HEK293 (cell line): ENCODE measurements at regions not wholly inside any gene's neighbourhood (a gene's known extent, or its start where the extent isn't known, plus 50 kb on each side); places are given as distances from the start of the nearest gene placed in this dataset.

Experiments used
- CTCF ChIA-PET: fragments of 350-600 bp; formaldehyde crosslinking; extraction: SDS; loops from one replicate; lab custom pipeline; 2021; ENCODE audit warnings: antibody characterized with exemption; lab: Yijun Ruan, JAX
- POLR2A ChIA-PET: fragments of 300-600 bp; formaldehyde crosslinking; extraction: SDS; loops from one replicate; lab custom pipeline; 2020; ENCODE audit warnings: antibody characterized with exemption, inconsistent platforms; lab: Yijun Ruan, JAX
- H3K27ac ChIP-seq: fragments of 200-500 bp; sonication (Bioruptor generic); 2 replicates; pipeline ENCODE4 v1.5.1; 2014; ENCODE audit warnings: low read depth, low read length, control low read depth, inconsistent platforms; ENCODE audit errors: extremely low read depth
- H3K36me3 ChIP-seq, 2 experiments: fragments of 200-500 bp in 1 of 2; sonication (Bioruptor generic) in 1 of 2; 1 replicate in 1 of 2; 2 replicates in 1 of 2; pipeline ENCODE4 v1.5.1; 2014 to 2017; ENCODE audit warnings: inconsistent platforms in 2 of 2, low read length in 2 of 2; ENCODE audit not compliant: control insufficient read depth in 2 of 2, insufficient read depth in 1 of 2
- H3K4me1 ChIP-seq: fragments of 200-500 bp; sonication (Bioruptor generic); 2 replicates; pipeline ENCODE4 v1.5.1; 2014; ENCODE audit warnings: mild to moderate bottlenecking, low read length, inconsistent platforms; ENCODE audit not compliant: control insufficient read depth, insufficient read depth
- H3K4me3 ChIP-seq: 2 replicates; pipeline ENCODE4 v1.5.1; 2011; ENCODE audit warnings: low read depth, mild to moderate bottlenecking, control low read depth, low read length, moderate library complexity
- H3K9me3 ChIP-seq: fragments of 200-500 bp; sonication (Bioruptor generic); 2 replicates; pipeline ENCODE4 v1.5.1; 2014; ENCODE audit warnings: low read depth, low read length, inconsistent platforms; ENCODE audit not compliant: control insufficient read depth, insufficient read depth
- FEZF1 ChIP-seq: fragments of 450-650 bp; formaldehyde crosslinking; IDR thresholded peaks from 2 replicates; pipeline ENCODE4 v1.5.1; 2016; ENCODE audit warnings: missing biosample characterization, missing genetic modification characterization
- KLF16 ChIP-seq: fragments of 450-650 bp; formaldehyde crosslinking; IDR thresholded peaks from 2 replicates; pipeline ENCODE4 v1.5.1; 2017; ENCODE audit warnings: missing biosample characterization, missing genetic modification characterization
- PRDM4 ChIP-seq: fragments of 450-650 bp; formaldehyde crosslinking; IDR thresholded peaks from 2 replicates; pipeline ENCODE4 v1.5.1; 2017; ENCODE audit warnings: missing biosample characterization, missing genetic modification characterization
- SP3 ChIP-seq: fragments of 450-650 bp; formaldehyde crosslinking; IDR thresholded peaks from 2 replicates; pipeline ENCODE4 v1.5.1; 2016; ENCODE audit warnings: missing biosample characterization, missing genetic modification characterization
- TCF7L2 ChIP-seq: IDR thresholded peaks from 2 replicates; pipeline ENCODE4 v1.6.1; 2011; ENCODE audit warnings: low read depth, mild to moderate bottlenecking, inconsistent platforms, low read length, moderate library complexity, borderline replicate concordance
- TRIM28 ChIP-seq: IDR thresholded peaks from 2 replicates; pipeline ENCODE4 v1.6.1; 2011; ENCODE audit warnings: low read length, control low read depth, borderline replicate concordance
- YY2 ChIP-seq: fragments of 450-650 bp; formaldehyde crosslinking; IDR thresholded peaks from 2 replicates; pipeline ENCODE4 v1.5.1; 2016; ENCODE audit warnings: missing biosample characterization, missing genetic modification characterization
- ZBTB1 ChIP-seq: fragments of 450-650 bp; formaldehyde crosslinking; IDR thresholded peaks from 2 replicates; pipeline ENCODE4 v1.5.1; 2016; ENCODE audit warnings: missing biosample characterization, missing genetic modification characterization
- ZBTB20 ChIP-seq: fragments of 450-650 bp; formaldehyde crosslinking; IDR thresholded peaks from 2 replicates; pipeline ENCODE4 v1.5.1; 2016; ENCODE audit warnings: missing biosample characterization, missing genetic modification characterization
- ZNF10 ChIP-seq: fragments of 450-650 bp; formaldehyde crosslinking; IDR thresholded peaks from 2 replicates; pipeline ENCODE4 v1.5.1; 2017; ENCODE audit warnings: missing biosample characterization, missing genetic modification characterization
- ZNF132 ChIP-seq: fragments of 450-650 bp; formaldehyde crosslinking; IDR thresholded peaks from 2 replicates; pipeline ENCODE4 v1.5.1; 2017; ENCODE audit warnings: missing biosample characterization, missing genetic modification characterization, borderline replicate concordance
- ZNF133 ChIP-seq: fragments of 450-650 bp; formaldehyde crosslinking; IDR thresholded peaks from 2 replicates; pipeline ENCODE4 v1.5.1; 2016; ENCODE audit warnings: missing biosample characterization, missing genetic modification characterization
- ZNF138 ChIP-seq: fragments of 450-650 bp; formaldehyde crosslinking; IDR thresholded peaks from 2 replicates; pipeline ENCODE4 v1.5.1; 2016; ENCODE audit warnings: missing biosample characterization, missing genetic modification characterization, borderline replicate concordance
- ZNF184 ChIP-seq: fragments of 450-650 bp; IDR thresholded peaks from 2 replicates; pipeline ENCODE4 v1.5.1; 2018; ENCODE audit warnings: missing biosample characterization, mild to moderate bottlenecking, missing genetic modification characterization
- ZNF23 ChIP-seq: fragments of 450-650 bp; formaldehyde crosslinking; IDR thresholded peaks from 2 replicates; pipeline ENCODE4 v1.5.1; 2016; ENCODE audit warnings: missing biosample characterization, missing genetic modification characterization, borderline replicate concordance
- ZNF280D ChIP-seq: fragments of 450-650 bp; formaldehyde crosslinking; IDR thresholded peaks from 2 replicates; pipeline ENCODE4 v1.5.1; 2016; ENCODE audit warnings: missing biosample characterization, missing genetic modification characterization
- ZNF341 ChIP-seq: fragments of 450-650 bp; formaldehyde crosslinking; IDR thresholded peaks from 2 replicates; pipeline ENCODE4; 2016; ENCODE audit warnings: low read depth, missing biosample characterization, missing genetic modification characterization
- ZNF350 ChIP-seq: fragments of 450-650 bp; formaldehyde crosslinking; IDR thresholded peaks from 2 replicates; pipeline ENCODE4 v1.5.0; 2017; ENCODE audit warnings: missing biosample characterization, mild to moderate bottlenecking, missing genetic modification characterization
- ZNF426 ChIP-seq: fragments of 450-650 bp; formaldehyde crosslinking; IDR thresholded peaks from 2 replicates; pipeline ENCODE4 v1.5.1; 2017; ENCODE audit warnings: missing biosample characterization, missing genetic modification characterization, mild to moderate bottlenecking, inconsistent platforms, moderate library complexity
- ZNF544 ChIP-seq: fragments of 450-650 bp; formaldehyde crosslinking; IDR thresholded peaks from 2 replicates; pipeline ENCODE4 v1.5.0; 2017; ENCODE audit warnings: missing biosample characterization, missing genetic modification characterization
- ZNF561 ChIP-seq: fragments of 450-650 bp; IDR thresholded peaks from 2 replicates; pipeline ENCODE4 v1.5.1; 2018; ENCODE audit warnings: missing biosample characterization, missing genetic modification characterization, borderline replicate concordance
- ZNF596 ChIP-seq: fragments of 450-650 bp; IDR thresholded peaks from 2 replicates; pipeline ENCODE4 v1.5.0; 2018; ENCODE audit warnings: missing biosample characterization, mild to moderate bottlenecking, missing genetic modification characterization, moderate library complexity
- ZNF600 ChIP-seq: fragments of 450-650 bp; formaldehyde crosslinking; IDR thresholded peaks from 2 replicates; pipeline ENCODE4 v1.5.1; 2016; ENCODE audit warnings: missing biosample characterization, missing genetic modification characterization
- ZNF654 ChIP-seq: fragments of 450-650 bp; formaldehyde crosslinking; IDR thresholded peaks from 2 replicates; pipeline ENCODE4 v1.5.1; 2016; ENCODE audit warnings: low read depth, missing biosample characterization, missing genetic modification characterization
- ZNF664 ChIP-seq: fragments of 450-650 bp; formaldehyde crosslinking; IDR thresholded peaks from 2 replicates; pipeline ENCODE4 v1.5.1; 2016; ENCODE audit warnings: missing biosample characterization, missing genetic modification characterization
- ZNF843 ChIP-seq: fragments of 450-650 bp; formaldehyde crosslinking; IDR thresholded peaks from 2 replicates; pipeline ENCODE4 v1.5.1; 2016; ENCODE audit warnings: missing biosample characterization, missing genetic modification characterization
- ZSCAN5A ChIP-seq: fragments of 450-650 bp; formaldehyde crosslinking; IDR thresholded peaks from 2 replicates; pipeline ENCODE4 v1.5.1; 2016; ENCODE audit warnings: missing biosample characterization, missing genetic modification characterization

GRCh38 chr15:46394463-46394862 is 759.6 kb downstream of the SQOR start:
- Histone ChIP-seq H3K27ac (no peak overlapping the region), H3K4me3 (no peak overlapping the region), H3K4me1 (no peaks in the 10 kb centered on the region), H3K9me3 (no peaks in the 10 kb centered on the region), H3K36me3 (no peaks in the 10 kb centered on the region)
- POLR2A ChIA-PET: no interaction called here
- CTCF ChIA-PET: no interaction called here
- no peak for TF ChIP-seq ZNF544 (tag by site-specific recombination)
- TF ChIP-seq ZBTB1 (tag by site-specific recombination): no peak
- no peak for TF ChIP-seq TCF7L2
- no peak for TF ChIP-seq PRDM4 (tag by site-specific recombination)
- TF ChIP-seq ZNF654: no peak
- no peak for TF ChIP-seq ZNF426 (tag by site-specific recombination)
- no peak for TF ChIP-seq ZNF280D (tag by site-specific recombination)
- TF ChIP-seq ZNF23 (tag by site-specific recombination): no peak
- no peak for TF ChIP-seq ZNF341 (tag by site-specific recombination)
- TF ChIP-seq ZNF10 (tag by site-specific recombination): no peak
- no peak for TF ChIP-seq KLF16
- no peak for TF ChIP-seq YY2 (tag by site-specific recombination)
- TF ChIP-seq ZNF596 (tag by site-specific recombination): no peak
- no peak for TF ChIP-seq ZBTB20
- TF ChIP-seq ZNF184 (tag by site-specific recombination): no peak

DNA sequence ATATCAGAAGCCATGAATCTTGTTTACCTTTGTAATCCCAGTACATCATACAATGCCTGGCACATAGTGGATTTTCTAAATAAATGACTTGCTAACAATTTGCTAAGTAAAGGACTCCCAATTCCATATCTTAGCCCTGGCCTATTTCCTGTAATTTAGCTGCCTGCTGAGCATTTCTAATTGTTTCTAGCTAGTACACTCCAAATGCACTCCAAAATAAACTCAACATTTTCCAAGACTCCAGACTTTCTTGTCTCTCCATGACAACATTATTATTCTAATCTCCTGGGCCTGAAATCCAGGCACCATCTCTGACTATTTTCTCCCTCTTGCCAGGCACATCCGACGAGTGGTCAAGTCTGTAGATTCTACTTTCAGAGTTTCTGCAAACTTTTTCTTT is 773.5 kb downstream of the SQOR start:
- ChIA-PET POLR2A (no interaction called here), CTCF (no interaction called here)
- Histone ChIP-seq H3K4me1 (no peaks in the 10 kb centered on the region), H3K9me3 (no peaks in the 10 kb centered on the region), H3K4me3 (no peak overlapping the region), H3K27ac (no peak overlapping the region), H3K36me3 (no peaks in the 10 kb centered on the region)
- TF ChIP-seq ZNF133 (tag by site-specific recombination) (no peak), FEZF1 (tag by site-specific recombination) (no peak)
- TF ChIP-seq, all 188 proteins: peak for 0

- H3K36me3 ChIP-seq: no peaks in the 10 kb centered on the region
- no peak overlapping the region for H3K27ac ChIP-seq
- no peak overlapping the region for H3K4me3 ChIP-seq
- ChIA-PET CTCF (no interaction called here), POLR2A (no interaction called here)
- no peaks in the 10 kb centered on the region for H3K9me3 ChIP-seq
- no peaks in the 10 kb centered on the region for H3K4me1 ChIP-seq
- TF ChIP-seq SP3 (tag by site-specific recombination): no peak
- TF ChIP-seq ZNF138 (tag by site-specific recombination): no peak
- TF ChIP-seq ZNF843 (tag by site-specific recombination): no peak
- no peak for TF ChIP-seq ZNF664
- TF ChIP-seq ZNF350 (tag by site-specific recombination): no peak
- TF ChIP-seq ZSCAN5A (tag by site-specific recombination): no peak
- TF ChIP-seq TRIM28: no peak
- TF ChIP-seq ZNF600 (tag by site-specific recombination): no peak
- no peak for TF ChIP-seq KLF16
- TF ChIP-seq ZNF561: no peak
- TF ChIP-seq ZNF132 (tag by site-specific recombination): no peak
These were observed 775.0 kb downstream of the SQOR start for GRCh38 chr15:46409841-46410301.
